ENCODE measurements at regions not wholly inside any gene's neighbourhood (a gene's known extent, or its start where the extent isn't known, plus 50 kb on each side); places are given as distances from the start of the nearest gene placed in this dataset.

DNA sequence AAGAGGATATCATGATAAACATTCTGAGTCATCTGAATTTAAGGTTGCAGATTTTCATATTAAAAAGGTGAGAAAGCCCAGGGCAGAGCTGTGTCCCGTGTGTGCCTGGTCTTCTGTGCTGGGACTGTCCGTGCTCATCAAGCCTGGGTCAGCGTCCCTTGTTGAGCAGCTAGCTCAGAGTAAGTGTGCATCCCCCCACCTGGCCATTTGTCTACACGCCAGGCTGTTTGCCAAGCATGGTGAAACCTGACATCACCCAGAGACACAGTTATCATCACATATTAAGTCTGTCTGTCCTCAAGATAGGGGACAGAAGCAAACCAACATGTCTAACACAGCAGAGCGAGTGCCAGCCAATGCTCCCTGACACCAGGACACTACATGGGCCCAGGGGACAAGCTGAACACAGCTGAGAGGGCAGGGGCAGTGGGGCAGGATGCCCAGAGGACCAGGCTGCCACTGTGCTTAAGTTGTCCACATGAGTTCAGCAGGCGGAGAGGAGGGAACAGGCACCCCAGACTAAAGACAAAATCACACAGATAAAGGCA, 57.9 kb upstream of the CNEP1R1 start:
- Histone ChIP-seq H3K9me2 (ENCODE audit: insufficient read depth) (no peaks in the 10 kb centered on the region), H3K36me3 (ENCODE audit: control insufficient read depth in 1 of 2, insufficient read depth in 2 of 2, low read length in 2 of 2) (no peaks in the 10 kb centered on the region), H4K20me1 (ENCODE audit: insufficient read depth) (no peaks in the 10 kb centered on the region), H3K79me2 (ENCODE audit: insufficient read depth, low read length) (no peaks in the 10 kb centered on the region), H3K27ac (ENCODE audit: low read depth, low read length) (no peak overlapping the region), H3K4me2 (ENCODE audit: low read length) (no peak overlapping the region), H3K27me3 (ENCODE audit: insufficient read depth, low read length) (no peaks in the 10 kb centered on the region), H3K9ac (ENCODE audit: low read length) (no peak overlapping the region), H2AFZ (ENCODE audit: low read depth, low read length, poor library complexity, severe bottlenecking) (no peak overlapping the region), H3K4me3 (replicated peaks in 1 of 2; ENCODE audit: low read depth in 1 of 2, low read length in 2 of 2) (no peak overlapping the region), H3K9me3 (ENCODE audit: control insufficient read depth in 1 of 2, insufficient read depth in 1 of 2, low read depth in 1 of 2, low read length in 2 of 2) (no peaks in the 10 kb centered on the region), H3K4me1 (ENCODE audit: control insufficient read depth in 1 of 2, insufficient read depth in 2 of 2, low read length in 2 of 2) (no peaks in the 10 kb centered on the region)
- TF ChIP-seq RAD21 (IDR thresholded peaks at IDR 0.05; ENCODE audit: low read depth) = no peak
- TF ChIP-seq CBX3 (IDR thresholded peaks at IDR 0.05; ENCODE audit: low read depth) = no peak
- TF ChIP-seq FOSL1 (IDR thresholded peaks at IDR 0.05; ENCODE audit: low read depth) = no peak
- TF ChIP-seq POLR2AphosphoS5 (IDR thresholded peaks at IDR 0.05; ENCODE audit: low read depth, low read length) = no peak
- TF ChIP-seq, protein P1, sequence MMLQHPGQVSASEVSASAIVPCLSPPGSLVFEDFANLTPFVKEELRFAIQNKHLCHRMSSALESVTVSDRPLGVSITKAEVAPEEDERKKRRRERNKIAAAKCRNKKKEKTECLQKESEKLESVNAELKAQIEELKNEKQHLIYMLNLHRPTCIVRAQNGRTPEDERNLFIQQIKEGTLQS (IDR thresholded peaks at IDR 0.05) = no peak
- no peak for TF ChIP-seq EZH2phosphoT487 (IDR thresholded peaks at IDR 0.05; ENCODE audit: borderline replicate concordance)
- no peak for TF ChIP-seq EGR1 (IDR thresholded peaks at IDR 0.05; ENCODE audit: low read depth)
- TF ChIP-seq, protein P2, sequence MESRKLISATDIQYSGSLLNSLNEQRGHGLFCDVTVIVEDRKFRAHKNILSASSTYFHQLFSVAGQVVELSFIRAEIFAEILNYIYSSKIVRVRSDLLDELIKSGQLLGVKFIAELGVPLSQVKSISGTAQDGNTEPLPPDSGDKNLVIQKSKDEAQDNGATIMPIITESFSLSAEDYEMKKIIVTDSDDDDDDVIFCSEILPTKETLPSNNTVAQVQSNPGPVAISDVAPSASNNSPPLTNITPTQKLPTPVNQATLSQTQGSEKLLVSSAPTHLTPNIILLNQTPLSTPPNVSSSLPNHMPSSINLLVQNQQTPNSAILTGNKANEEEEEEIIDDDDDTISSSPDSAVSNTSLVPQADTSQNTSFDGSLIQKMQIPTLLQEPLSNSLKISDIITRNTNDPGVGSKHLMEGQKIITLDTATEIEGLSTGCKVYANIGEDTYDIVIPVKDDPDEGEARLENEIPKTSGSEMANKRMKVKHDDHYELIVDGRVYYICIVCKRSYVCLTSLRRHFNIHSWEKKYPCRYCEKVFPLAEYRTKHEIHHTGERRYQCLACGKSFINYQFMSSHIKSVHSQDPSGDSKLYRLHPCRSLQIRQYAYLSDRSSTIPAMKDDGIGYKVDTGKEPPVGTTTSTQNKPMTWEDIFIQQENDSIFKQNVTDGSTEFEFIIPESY (IDR thresholded peaks at IDR 0.05; ENCODE audit: extremely low read depth, insufficient replicate concordance, low read length) = no peak
- no peak for TF ChIP-seq ZFX (IDR thresholded peaks at IDR 0.05)
- TF ChIP-seq TCF7L2 (IDR thresholded peaks at IDR 0.05; ENCODE audit: borderline replicate concordance, extremely low read depth, insufficient read depth, insufficient read length) = no peak
- no peak for TF ChIP-seq SRF (IDR thresholded peaks at IDR 0.05; ENCODE audit: low read depth)
- TF ChIP-seq POLR2A (IDR thresholded peaks at IDR 0.05; ENCODE audit: borderline replicate concordance, extremely low read depth, insufficient read depth, insufficient read length) = no peak
- TF ChIP-seq YY1 (IDR thresholded peaks at IDR 0.05; ENCODE audit: extremely low read depth, insufficient replicate concordance, low read depth, low read length) = no peak
- TF ChIP-seq EZH2 (IDR thresholded peaks at IDR 0.05) = no peak
- no peak for TF ChIP-seq SP1 (IDR thresholded peaks at IDR 0.05; ENCODE audit: low read depth)
- no peak for DNase-seq (ENCODE audit: low read depth, low spot score)
- CTCF ChIA-PET = interaction anchor here (2.4 kb wide), 1 partner anchor 10 kb away, joined by 14 read pairs; no protein-coding TSS in a partner anchor
- no peak for ATAC-seq
- POLR2A ChIA-PET = no interaction called here
- no TSS peak for BruUV-seq (replicated peaks)
- RAD21 ChIA-PET (ENCODE audit: low non-redundant PET in 1 of 2, low total read pairs in 2 of 2, uncharacterized antibody in 2 of 2, unreplicated experiment in 2 of 2) = no interaction called here
- intact Hi-C loops (cut with micrococcal nuclease) = no loop called here

All from HCT116 (cell line).